HG02759 (cell line): ENCODE measurements at regions not wholly inside any gene's neighbourhood (a gene's known extent, or its start where the extent isn't known, plus 50 kb on each side); places are given as distances from the start of the nearest gene placed in this dataset.

Experiments
- ATAC-seq: cut with Tn5 transposase; IDR thresholded peaks from one replicate; pipeline ENCODE4 v1.9.1; 2021; ENCODE audit warnings: mild to moderate bottlenecking, moderate library complexity; ENCODE audit not compliant: unreplicated experiment

- ATAC-seq = no peak
Measured at GRCh38 chr3:132907293-132907692, 130.9 kb upstream of the TMEM108 start.

- ATAC-seq = no peak
Measured at GRCh38 chr3:132900481-132900880, 137.7 kb upstream of the TMEM108 start.

DNA sequence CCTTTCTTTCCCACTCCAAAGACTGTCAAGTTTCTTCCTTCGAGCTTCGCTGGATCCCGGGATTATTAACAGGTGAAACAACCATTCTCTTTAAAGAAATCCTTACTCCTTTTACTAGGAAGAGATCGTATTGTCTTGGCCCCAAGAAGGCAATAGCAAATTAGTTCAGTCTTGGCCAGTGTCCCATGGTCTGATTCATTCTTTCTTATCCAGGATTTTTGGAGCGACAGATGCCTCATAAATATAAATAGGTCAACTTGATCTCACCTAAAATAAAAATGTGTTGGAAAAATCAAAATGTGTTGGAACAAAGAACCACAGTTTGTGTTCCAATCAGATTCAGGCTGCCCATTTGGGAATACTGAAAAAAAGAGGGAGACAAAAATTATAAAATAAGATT, 140.1 kb upstream of the TMEM108 start:
- ATAC-seq = no peak

DNA sequence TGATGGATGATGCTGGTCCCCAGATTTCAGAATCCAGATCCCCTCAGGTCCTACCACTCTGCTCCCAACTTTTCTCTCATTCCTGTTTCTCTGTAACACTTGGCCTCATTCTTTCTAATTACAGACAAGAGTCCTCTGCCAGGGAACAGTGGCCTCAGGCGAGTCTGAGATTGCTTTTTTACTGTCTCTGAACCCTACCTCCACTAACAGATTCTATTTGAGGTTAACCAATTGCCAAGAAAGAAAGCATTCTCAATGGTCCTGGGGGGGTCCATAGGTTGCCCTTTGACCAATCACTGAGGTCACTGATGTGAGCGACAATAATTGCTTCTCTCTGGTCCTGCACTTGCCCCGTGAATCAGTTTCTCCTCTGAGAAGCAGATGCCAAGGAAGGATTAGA, 145.2 kb upstream of the TMEM108 start:
- no peak for ATAC-seq

DNA sequence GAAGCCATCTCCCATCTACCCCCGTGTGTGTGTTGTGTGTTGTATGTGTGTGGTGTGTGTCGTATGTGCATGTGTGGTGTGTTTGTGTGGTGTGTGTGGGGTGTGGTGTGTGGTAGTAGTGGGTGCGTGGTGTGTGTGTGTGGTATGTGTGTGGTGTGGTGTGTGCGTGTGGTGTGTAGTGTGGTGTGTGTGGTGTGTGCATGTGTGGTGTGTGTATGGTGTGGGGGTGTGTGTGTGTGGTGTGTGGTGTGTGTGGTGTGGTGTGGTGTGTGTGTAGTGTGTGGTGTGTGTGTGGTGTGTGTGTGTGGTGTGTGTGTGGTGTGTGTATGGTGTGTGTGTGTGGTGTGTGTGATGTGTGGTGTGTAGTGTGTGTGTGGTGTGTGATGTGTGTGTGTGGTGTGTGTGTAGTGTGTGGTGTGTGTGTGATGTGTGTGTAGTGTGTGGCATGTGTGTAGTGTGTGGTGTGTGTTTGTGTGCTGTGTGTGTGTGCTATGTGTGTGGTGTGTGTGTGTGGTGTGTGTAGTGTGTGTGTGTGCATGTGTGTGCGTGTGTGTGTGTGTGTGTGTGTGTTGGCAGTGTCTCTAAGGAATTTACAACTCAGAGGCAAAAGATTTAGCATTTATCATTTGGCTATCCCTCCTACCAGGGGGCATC, 156.3 kb upstream of the TMEM108 start:
- ATAC-seq = no peak

- ATAC-seq = no peak
Measured at GRCh38 chr3:132880986-132881385, 157.2 kb upstream of the TMEM108 start.

DNA sequence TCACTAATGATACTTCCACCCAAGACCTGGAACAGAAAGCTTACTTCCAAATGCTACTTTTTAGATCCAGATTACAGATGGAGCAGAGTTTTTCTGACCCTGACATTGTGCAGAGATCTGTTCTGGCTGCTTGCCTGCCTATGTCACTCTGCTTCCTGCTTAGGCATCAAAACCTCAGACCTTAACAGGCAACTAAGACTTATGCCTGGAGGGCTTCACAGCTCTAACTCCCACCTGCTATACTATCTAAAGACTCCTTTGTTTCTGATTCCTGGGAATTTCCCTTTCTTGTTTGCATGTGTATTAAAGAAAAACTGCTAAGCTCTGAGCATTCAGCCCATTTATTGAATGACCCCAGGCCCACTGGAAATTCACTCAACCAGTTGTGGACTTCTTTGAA, 157.4 kb upstream of the NPHP3 start:
- ATAC-seq = no peak

DNA sequence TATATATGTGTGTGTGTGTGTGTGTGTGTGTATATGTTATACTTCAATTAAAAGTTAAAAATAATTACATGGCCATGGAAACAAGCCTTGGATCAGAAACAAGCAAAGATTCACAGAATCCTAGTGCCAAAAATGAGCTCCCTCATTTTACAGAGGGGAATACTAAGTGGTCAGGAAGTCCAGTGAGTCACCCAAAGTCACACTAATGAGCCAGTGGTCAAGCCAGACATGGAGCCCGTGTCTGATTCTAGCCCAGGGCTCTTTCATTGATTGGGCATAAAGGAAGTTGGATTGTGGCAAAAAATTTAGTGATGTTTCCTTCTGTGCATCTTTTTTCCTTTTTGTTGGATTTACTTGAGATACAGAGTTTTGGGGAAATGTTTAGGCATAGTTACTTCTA, 152.5 kb upstream of the NPHP3 start:
- no peak for ATAC-seq

GRCh38 chr3:132872711-132873110, 150.5 kb upstream of the NPHP3 start:
- no peak for ATAC-seq

DNA sequence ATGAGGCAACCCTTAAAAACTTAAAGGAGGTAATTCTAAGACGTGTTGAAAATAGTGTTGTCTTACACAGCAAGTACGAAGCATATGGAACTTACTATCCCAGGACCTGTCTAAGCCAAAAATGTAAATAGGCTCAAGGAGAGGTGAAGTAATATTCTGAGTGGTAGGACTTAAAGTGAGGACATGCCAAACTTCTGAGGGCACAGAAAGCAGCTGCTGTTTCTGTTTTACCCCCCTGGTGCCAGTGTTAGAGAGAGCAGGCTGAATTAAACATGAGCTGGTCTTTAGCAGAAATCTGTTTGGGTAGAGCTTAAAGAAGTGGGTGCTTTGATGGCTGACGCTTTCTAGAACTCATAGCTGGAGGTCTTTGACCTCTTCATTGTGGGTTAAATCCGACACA, 149.7 kb upstream of the NPHP3 start:
- ATAC-seq = no peak

GRCh38 chr3:132870541-132870940, 148.3 kb upstream of the NPHP3 start:
- no peak for ATAC-seq

GRCh38 chr3:132867956-132868355, 145.7 kb upstream of the NPHP3 start:
- no peak for ATAC-seq

GRCh38 chr3:132867526-132867925, 145.3 kb upstream of the NPHP3 start:
- ATAC-seq = no peak

GRCh38 chr3:132857317-132857716, 135.1 kb upstream of the NPHP3 start:
- ATAC-seq = no peak

GRCh38 chr3:132854856-132855535, 132.8 kb upstream of the NPHP3 start:
- ATAC-seq = no peak

GRCh38 chr3:132847849-132848625, 125.8 kb upstream of the NPHP3 start:
- ATAC-seq = no peak

GRCh38 chr3:132843851-132844553, 121.8 kb upstream of the NPHP3 start:
- ATAC-seq = no peak

- no peak for ATAC-seq
Measured at GRCh38 chr3:132843349-132843748, 121.1 kb upstream of the NPHP3 start.

- no peak for ATAC-seq
Measured at GRCh38 chr3:132841621-132842020, 119.4 kb upstream of the NPHP3 start.

GRCh38 chr3:132840201-132840700, 118.0 kb upstream of the NPHP3 start:
- ATAC-seq = no peak

- ATAC-seq = no peak
Measured at GRCh38 chr3:132838477-132838876, 116.3 kb upstream of the NPHP3 start.
